ENCODE measurements at regions not wholly inside any gene's neighbourhood (a gene's known extent, or its start where the extent isn't known, plus 50 kb on each side); places are given as distances from the start of the nearest gene placed in this dataset.

- TF ChIP-seq RARB (CRISPR knock-in tag; IDR thresholded peaks at IDR 0.05) (no peak), PATZ1 (CRISPR knock-in tag; IDR thresholded peaks at IDR 0.05; ENCODE audit: borderline replicate concordance) (no peak), ARNTL (CRISPR knock-in tag; IDR thresholded peaks at IDR 0.05; ENCODE audit: borderline replicate concordance, low read depth) (no peak), ZFP3 (CRISPR knock-in tag; IDR thresholded peaks at IDR 0.05) (no peak), ZNF565 (CRISPR knock-in tag; conservative IDR thresholded peaks at IDR 0.05; ENCODE audit: low read depth) (no peak), CREB5 (CRISPR knock-in tag; IDR thresholded peaks at IDR 0.05; ENCODE audit: low read depth) (no peak), ESRRG (CRISPR knock-in tag; IDR thresholded peaks at IDR 0.05) (no peak)
- TF ChIP-seq, protein P1, sequence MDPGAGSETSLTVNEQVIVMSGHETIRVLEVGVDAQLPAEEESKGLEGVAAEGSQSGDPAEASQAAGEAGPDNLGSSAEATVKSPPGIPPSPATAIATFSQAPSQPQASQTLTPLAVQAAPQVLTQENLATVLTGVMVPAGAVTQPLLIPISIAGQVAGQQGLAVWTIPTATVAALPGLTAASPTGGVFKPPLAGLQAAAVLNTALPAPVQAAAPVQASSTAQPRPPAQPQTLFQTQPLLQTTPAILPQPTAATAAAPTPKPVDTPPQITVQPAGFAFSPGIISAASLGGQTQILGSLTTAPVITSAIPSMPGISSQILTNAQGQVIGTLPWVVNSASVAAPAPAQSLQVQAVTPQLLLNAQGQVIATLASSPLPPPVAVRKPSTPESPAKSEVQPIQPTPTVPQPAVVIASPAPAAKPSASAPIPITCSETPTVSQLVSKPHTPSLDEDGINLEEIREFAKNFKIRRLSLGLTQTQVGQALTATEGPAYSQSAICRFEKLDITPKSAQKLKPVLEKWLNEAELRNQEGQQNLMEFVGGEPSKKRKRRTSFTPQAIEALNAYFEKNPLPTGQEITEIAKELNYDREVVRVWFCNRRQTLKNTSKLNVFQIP (CRISPR knock-in tag; IDR thresholded peaks at IDR 0.05; ENCODE audit: borderline replicate concordance, low read depth): no peak
Measured at GRCh38 chr1:38268226-38268625, 221.6 kb upstream of the POU3F1 start.

Measured in SK-N-SH treated with all-trans-retinoic acid at 6 μM for 48 hours (cell line).